Stomach (tissue), 4 donors: ENCODE measurements at regions not wholly inside any gene's neighbourhood (a gene's known extent, or its start where the extent isn't known, plus 50 kb on each side); places are given as distances from the start of the nearest gene placed in this dataset.

Experiments
- POLR2A ChIP-seq, 4 donors: fragments of 450-650 bp; IDR thresholded peaks; one replicate each; pipeline ENCODE4 v1.6.1; 2016; ENCODE audit warnings: antibody characterized with exemption in 4 of 4, control low read depth in 2 of 4, mild to moderate bottlenecking in 1 of 4, moderate library complexity in 1 of 4
- POLR2AphosphoS5 ChIP-seq, 3 donors: sonication (generic); formaldehyde crosslinking; IDR thresholded peaks; one replicate each; pipeline ENCODE4 v1.6.1; 2016; ENCODE audit warnings: antibody characterized with exemption in 3 of 3
- TF ChIP-seq, protein P1 (sequence below), 7 experiments: fragments of 450-650 bp in 4 of 7; fragments of 200-600 bp in 3 of 7; sonication (generic) in 3 of 7; IDR thresholded peaks; one replicate each; pipeline ENCODE4 v1.5.1; 2016 to 2019; ENCODE audit warnings: antibody characterized with exemption in 7 of 7, control low read depth in 2 of 7, mild to moderate bottlenecking in 1 of 7

DNA sequence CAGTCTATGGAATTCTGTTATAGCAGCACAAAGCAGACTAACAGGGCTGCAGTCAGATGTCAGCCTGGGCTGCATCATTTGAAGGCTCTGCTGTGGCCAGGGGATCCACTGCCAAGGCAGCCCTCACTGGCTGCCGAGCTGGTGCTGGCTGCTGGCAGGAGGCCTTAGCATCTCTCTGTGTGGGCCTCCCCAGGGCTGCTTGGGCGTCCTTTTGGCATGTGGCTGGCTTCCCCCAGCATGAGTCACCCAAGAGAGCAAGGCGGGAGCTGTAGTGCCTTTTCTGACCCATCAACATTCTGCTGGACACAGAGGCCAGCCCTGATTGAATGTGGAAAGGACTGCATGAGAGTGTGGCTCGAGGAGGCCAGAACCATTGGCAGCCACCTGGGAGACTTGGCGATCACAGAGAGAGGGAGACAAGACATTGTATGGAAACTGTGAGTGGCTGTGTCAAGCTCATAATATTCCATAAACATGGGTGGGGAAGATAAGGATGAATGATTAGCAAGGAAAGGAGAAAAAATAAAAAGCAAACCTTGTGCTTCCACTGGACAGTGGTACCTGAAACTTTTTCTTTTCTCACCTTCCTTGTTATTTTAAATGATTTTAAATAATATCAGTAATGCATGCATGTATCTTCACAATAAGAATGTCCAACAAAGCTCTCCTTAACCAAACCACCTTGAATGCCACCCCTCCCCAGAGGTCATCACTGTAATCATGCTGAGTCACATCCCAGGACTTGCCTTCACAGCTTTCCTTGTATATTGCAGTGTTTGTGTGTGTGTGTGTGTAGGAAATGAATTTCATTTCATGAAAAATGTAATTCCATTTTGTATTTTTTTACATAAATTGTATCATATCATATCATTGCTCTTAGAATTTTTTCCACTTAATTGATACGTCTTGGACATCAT, 55.0 kb upstream of the VSX1 start:
- TF ChIP-seq, protein P1, sequence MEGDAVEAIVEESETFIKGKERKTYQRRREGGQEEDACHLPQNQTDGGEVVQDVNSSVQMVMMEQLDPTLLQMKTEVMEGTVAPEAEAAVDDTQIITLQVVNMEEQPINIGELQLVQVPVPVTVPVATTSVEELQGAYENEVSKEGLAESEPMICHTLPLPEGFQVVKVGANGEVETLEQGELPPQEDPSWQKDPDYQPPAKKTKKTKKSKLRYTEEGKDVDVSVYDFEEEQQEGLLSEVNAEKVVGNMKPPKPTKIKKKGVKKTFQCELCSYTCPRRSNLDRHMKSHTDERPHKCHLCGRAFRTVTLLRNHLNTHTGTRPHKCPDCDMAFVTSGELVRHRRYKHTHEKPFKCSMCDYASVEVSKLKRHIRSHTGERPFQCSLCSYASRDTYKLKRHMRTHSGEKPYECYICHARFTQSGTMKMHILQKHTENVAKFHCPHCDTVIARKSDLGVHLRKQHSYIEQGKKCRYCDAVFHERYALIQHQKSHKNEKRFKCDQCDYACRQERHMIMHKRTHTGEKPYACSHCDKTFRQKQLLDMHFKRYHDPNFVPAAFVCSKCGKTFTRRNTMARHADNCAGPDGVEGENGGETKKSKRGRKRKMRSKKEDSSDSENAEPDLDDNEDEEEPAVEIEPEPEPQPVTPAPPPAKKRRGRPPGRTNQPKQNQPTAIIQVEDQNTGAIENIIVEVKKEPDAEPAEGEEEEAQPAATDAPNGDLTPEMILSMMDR (IDR thresholded peaks at IDR 0.05): no peak
- TF ChIP-seq POLR2A (IDR thresholded peaks at IDR 0.05) (no peak), POLR2AphosphoS5 (IDR thresholded peaks at IDR 0.05) (no peak)
